ENCODE measurements at regions not wholly inside any gene's neighbourhood (a gene's known extent, or its start where the extent isn't known, plus 50 kb on each side); places are given as distances from the start of the nearest gene placed in this dataset.
A peak's percentile ranks its signal among the peaks of the same experiment; 100 is the strongest.

- DNase-seq (ENCODE audit: low spot score), result no peak
Observed at GRCh38 chr13:74043237-74043636, 91.0 kb downstream of the KLF12 start.

GRCh38 chr13:74040200-74040599, 94.0 kb downstream of the KLF12 start:
- peak; percentile 82 for DNase-seq (ENCODE audit: low spot score)

GRCh38 chr13:74039667-74040066, 94.5 kb downstream of the KLF12 start:
- DNase-seq (ENCODE audit: low spot score), result no peak

GRCh38 chr13:74039154-74039553, 95.0 kb downstream of the KLF12 start:
- no peak for DNase-seq (ENCODE audit: low spot score)

- no peak for DNase-seq (ENCODE audit: low spot score)
Observed at GRCh38 chr13:74037762-74038161, 96.4 kb downstream of the KLF12 start.

GRCh38 chr13:74036373-74036772, 97.8 kb downstream of the KLF12 start:
- peak; percentile 46 for DNase-seq (ENCODE audit: low spot score)

GRCh38 chr13:74035896-74036295, 98.3 kb downstream of the KLF12 start:
- DNase-seq (ENCODE audit: low spot score), result no peak

- DNase-seq (ENCODE audit: low spot score), result no peak
Observed at GRCh38 chr13:74032325-74032724, 101.9 kb downstream of the KLF12 start.

- DNase-seq (ENCODE audit: low spot score), result no peak
Observed at GRCh38 chr13:74027161-74027779, 106.9 kb downstream of the KLF12 start.

GRCh38 chr13:74026753-74027152, 107.5 kb downstream of the KLF12 start:
- peak; percentile 56 for DNase-seq (ENCODE audit: low spot score)

- no peak for DNase-seq (ENCODE audit: low spot score)
Observed at GRCh38 chr13:74025369-74025768, 108.8 kb downstream of the KLF12 start.

GRCh38 chr13:74024856-74025255, 109.3 kb downstream of the KLF12 start:
- DNase-seq (ENCODE audit: low spot score), result no peak

- no peak for DNase-seq (ENCODE audit: low spot score)
Observed at GRCh38 chr13:74024314-74024713, 109.9 kb downstream of the KLF12 start.

GRCh38 chr13:74023484-74023883, 110.7 kb downstream of the KLF12 start:
- no peak for DNase-seq (ENCODE audit: low spot score)

GRCh38 chr13:74021505-74021904, 112.7 kb downstream of the KLF12 start:
- DNase-seq (ENCODE audit: low spot score), result no peak

- DNase-seq (ENCODE audit: low spot score), result no peak
Observed at GRCh38 chr13:74018062-74018431, 116.2 kb downstream of the KLF12 start.

- no peak for DNase-seq (ENCODE audit: low spot score)
Observed at GRCh38 chr13:74017301-74018061, 116.7 kb downstream of the KLF12 start.

GRCh38 chr13:74015137-74015536, 119.1 kb downstream of the KLF12 start:
- no peak for DNase-seq (ENCODE audit: low spot score)

GRCh38 chr13:74009100-74009668, 125.0 kb downstream of the KLF12 start:
- DNase-seq (ENCODE audit: low spot score), result no peak

GRCh38 chr13:74006666-74007065, 127.5 kb downstream of the KLF12 start:
- DNase-seq (ENCODE audit: low spot score), result no peak

GRCh38 chr13:74005320-74006157, 128.7 kb downstream of the KLF12 start:
- no peak for DNase-seq (ENCODE audit: low spot score)

- no peak for DNase-seq (ENCODE audit: low spot score)
Observed at GRCh38 chr13:74004109-74004508, 130.1 kb downstream of the KLF12 start.

- no peak for DNase-seq (ENCODE audit: low spot score)
Observed at GRCh38 chr13:74003374-74003773, 130.8 kb downstream of the KLF12 start.
